ENCODE measurements at regions not wholly inside any gene's neighbourhood (a gene's known extent, or its start where the extent isn't known, plus 50 kb on each side); places are given as distances from the start of the nearest gene placed in this dataset.
A peak's percentile ranks its signal among the peaks of the same experiment; 100 is the strongest.

- Histone ChIP-seq H3K4me1 (ENCODE audit: control insufficient read depth in 1 of 2, insufficient read depth in 2 of 2, low read length in 2 of 2) (no peaks in the 10 kb centered on the region), H3K27ac (ENCODE audit: low read depth, low read length) (no peak overlapping the region), H3K4me2 (ENCODE audit: low read length) (no peak overlapping the region), H3K27me3 (ENCODE audit: insufficient read depth, low read length) (no peaks in the 10 kb centered on the region), H3K36me3 (ENCODE audit: control insufficient read depth in 1 of 2, insufficient read depth in 2 of 2, low read length in 2 of 2) (no peaks in the 10 kb centered on the region), H3K9me3 (ENCODE audit: control insufficient read depth in 1 of 2, insufficient read depth in 1 of 2, low read depth in 1 of 2, low read length in 2 of 2) (no peaks in the 10 kb centered on the region), H3K4me3 (replicated peaks in 1 of 2; ENCODE audit: low read depth in 1 of 2, low read length in 2 of 2) (no peak overlapping the region), H3K79me2 (ENCODE audit: insufficient read depth, low read length) (no peaks in the 10 kb centered on the region), H2AFZ (ENCODE audit: low read depth, low read length, poor library complexity, severe bottlenecking) (no peak overlapping the region), H3K9me2 (ENCODE audit: insufficient read depth) (no peaks in the 10 kb centered on the region), H3K9ac (ENCODE audit: low read length) (no peak overlapping the region), H4K20me1 (ENCODE audit: insufficient read depth) (no peaks in the 10 kb centered on the region)
- no TSS peak for BruUV-seq (replicated peaks)
- TF ChIP-seq EGR1 (IDR thresholded peaks at IDR 0.05; ENCODE audit: low read depth) = no peak
- no peak for TF ChIP-seq POLR2AphosphoS5 (IDR thresholded peaks at IDR 0.05; ENCODE audit: low read depth, low read length)
- no peak for TF ChIP-seq ATF3 (IDR thresholded peaks at IDR 0.05)
- no peak for TF ChIP-seq ZNF274 (IDR thresholded peaks at IDR 0.05; ENCODE audit: low read depth, low read length)
- no peak for TF ChIP-seq SP1 (IDR thresholded peaks at IDR 0.05; ENCODE audit: low read depth)
- no peak for TF ChIP-seq CBX3 (IDR thresholded peaks at IDR 0.05; ENCODE audit: low read depth)
- no peak for TF ChIP-seq EZH2 (IDR thresholded peaks at IDR 0.05)
- no peak for TF ChIP-seq EZH2phosphoT487 (IDR thresholded peaks at IDR 0.05; ENCODE audit: borderline replicate concordance)
- ChIA-PET CTCF (interaction anchor here (1.0 kb wide), 1 partner anchor 95 kb away, joined by 3 read pairs; no protein-coding TSS in a partner anchor), RAD21 (ENCODE audit: low non-redundant PET in 1 of 2, low total read pairs in 2 of 2, uncharacterized antibody in 2 of 2, unreplicated experiment in 2 of 2) (no interaction called here), POLR2A (interaction anchor here (1.1 kb wide), 1 partner anchor 81 kb away, joined by 3 read pairs; no protein-coding TSS in a partner anchor)
- DNase-seq (ENCODE audit: low read depth, low spot score) = no peak
- intact Hi-C loops (cut with micrococcal nuclease) = no loop called here
- ATAC-seq = no peak
Measured at GRCh38 chr1:234692966-234693580, 83.1 kb upstream of the IRF2BP2 start.

GRCh38 chr1:234691567-234691966 is 81.6 kb upstream of the IRF2BP2 start:
- intact Hi-C loops (cut with micrococcal nuclease) = no loop called here
- RAD21 ChIA-PET (ENCODE audit: low non-redundant PET in 1 of 2, low total read pairs in 2 of 2, uncharacterized antibody in 2 of 2, unreplicated experiment in 2 of 2) = no interaction called here
- Histone ChIP-seq H2AFZ (ENCODE audit: low read depth, low read length, poor library complexity, severe bottlenecking) (no peak overlapping the region), H3K9me2 (ENCODE audit: insufficient read depth) (no peaks in the 10 kb centered on the region), H3K9me3 (ENCODE audit: control insufficient read depth in 1 of 2, insufficient read depth in 1 of 2, low read depth in 1 of 2, low read length in 2 of 2) (no peaks in the 10 kb centered on the region), H3K27ac (ENCODE audit: low read depth, low read length) (no peak overlapping the region), H3K36me3 (ENCODE audit: control insufficient read depth in 1 of 2, insufficient read depth in 2 of 2, low read length in 2 of 2) (no peaks in the 10 kb centered on the region), H3K9ac (ENCODE audit: low read length) (no peak overlapping the region), H3K4me1 (ENCODE audit: control insufficient read depth in 1 of 2, insufficient read depth in 2 of 2, low read length in 2 of 2) (no peaks in the 10 kb centered on the region), H3K4me3 (replicated peaks in 1 of 2; ENCODE audit: low read depth in 1 of 2, low read length in 2 of 2) (no peak overlapping the region), H3K4me2 (ENCODE audit: low read length) (no peak overlapping the region), H4K20me1 (ENCODE audit: insufficient read depth) (no peaks in the 10 kb centered on the region), H3K27me3 (ENCODE audit: insufficient read depth, low read length) (no peaks in the 10 kb centered on the region), H3K79me2 (ENCODE audit: insufficient read depth, low read length) (no peaks in the 10 kb centered on the region)
- DNase-seq (ENCODE audit: low read depth, low spot score) = peak; percentile 18
- CTCF ChIA-PET = no interaction called here
- POLR2A ChIA-PET = no interaction called here
- BruUV-seq (replicated peaks) = no TSS peak
- peak; percentile 73 for ATAC-seq
- TF ChIP-seq EZH2 (IDR thresholded peaks at IDR 0.05) (no peak), ELF1 (IDR thresholded peaks at IDR 0.05; ENCODE audit: borderline replicate concordance, low read depth) (no peak), POLR2A (IDR thresholded peaks at IDR 0.05; ENCODE audit: borderline replicate concordance, extremely low read depth, insufficient read depth, insufficient read length) (no peak), CTCF (IDR thresholded peaks at IDR 0.05 in 2 of 3, conservative IDR thresholded peaks at IDR 0.05 in 1 of 3; ENCODE audit: borderline replicate concordance in 1 of 3, insufficient read depth in 1 of 3, low read depth in 2 of 3, low read length in 2 of 3) (peak; percentile 19 to 39 (median 30); a peak in 5 of 6 replicates), CBX3 (IDR thresholded peaks at IDR 0.05; ENCODE audit: low read depth) (peak; percentile 35; the same call in 1 of the 2 replicates), YY1 (IDR thresholded peaks at IDR 0.05; ENCODE audit: extremely low read depth, insufficient replicate concordance, low read depth, low read length) (no peak), EGR1 (IDR thresholded peaks at IDR 0.05; ENCODE audit: low read depth) (no peak), CEBPB (IDR thresholded peaks at IDR 0.05; ENCODE audit: low read depth) (no peak), TCF7L2 (IDR thresholded peaks at IDR 0.05; ENCODE audit: borderline replicate concordance, extremely low read depth, insufficient read depth, insufficient read length) (no peak), ATF3 (IDR thresholded peaks at IDR 0.05) (no peak), EZH2phosphoT487 (IDR thresholded peaks at IDR 0.05; ENCODE audit: borderline replicate concordance) (no peak), ZFX (IDR thresholded peaks at IDR 0.05) (no peak), RAD21 (IDR thresholded peaks at IDR 0.05; ENCODE audit: low read depth) (peak; percentile 62), FOSL1 (IDR thresholded peaks at IDR 0.05; ENCODE audit: low read depth) (no peak), SP1 (IDR thresholded peaks at IDR 0.05; ENCODE audit: low read depth) (no peak)
